SK-N-SH (cell line): ENCODE measurements at regions not wholly inside any gene's neighbourhood (a gene's known extent, or its start where the extent isn't known, plus 50 kb on each side); places are given as distances from the start of the nearest gene placed in this dataset.

Experiments used
- CTCF ChIA-PET: fragments of 300-600, 350-600 bp; formaldehyde crosslinking; extraction: SDS; loops from one replicate; lab custom pipeline; 2021; lab: Yijun Ruan, JAX
- POLR2A ChIA-PET: fragments of 350-600 bp; sonication (Branson Sonifier 250); formaldehyde crosslinking; extraction: SDS; loops from one replicate; lab custom pipeline; 2020; ENCODE audit warnings: antibody characterized with exemption, inconsistent platforms; lab: Yijun Ruan, JAX
- DNase-seq: peaks from one replicate; pipeline ENCODE4 v3.0.0; 2012
- H2AFZ ChIP-seq: fragments of 200-600 bp; sonication (generic); 2 replicates; pipeline ENCODE4 v1.8.1; 2016; ENCODE audit warnings: antibody characterized with exemption, mild to moderate bottlenecking, low read depth
- H3F3A ChIP-seq: fragments of 200-600 bp; sonication (generic); replicated peaks from 2 replicates; pipeline ENCODE3; 2016; ENCODE audit warnings: antibody characterized with exemption, mild to moderate bottlenecking; ENCODE audit not compliant: insufficient read depth
- H3K27ac ChIP-seq, 2 experiments: fragments of 200-500 bp in 1 of 2; fragments of 200-600 bp in 1 of 2; sonication (Bioruptor generic) in 1 of 2; sonication (generic), shearing (Covaris generic) in 1 of 2; 2 replicates each; pipeline versions ENCODE4 v1.5.1 to v1.6.1; 2014 to 2016; ENCODE audit warnings: low read depth in 2 of 2, inconsistent platforms in 1 of 2, low read length in 1 of 2, mild to moderate bottlenecking in 1 of 2, mixed read lengths in 1 of 2
- H3K27me3 ChIP-seq: fragments of 200-600 bp; sonication (generic), shearing (Covaris generic); 2 replicates; pipeline ENCODE4 v1.6.1; 2016; ENCODE audit warnings: mixed run types; ENCODE audit not compliant: insufficient read depth
- H3K36me3 ChIP-seq, 2 experiments: fragments of 200-500 bp in 1 of 2; fragments of 200-600 bp in 1 of 2; sonication (Bioruptor generic) in 1 of 2; sonication (generic) in 1 of 2; replicated peaks in 1 of 2; 2 replicates each; pipeline versions ENCODE3 to v1.5.1; 2014 to 2016; ENCODE audit warnings: low read length in 1 of 2, mild to moderate bottlenecking in 1 of 2; ENCODE audit not compliant: insufficient read depth in 2 of 2, control insufficient read depth in 1 of 2
- H3K4me1 ChIP-seq, 2 experiments: fragments of 200-500 bp in 1 of 2; fragments of 200-600 bp in 1 of 2; sonication (Bioruptor generic) in 1 of 2; sonication (generic), shearing (Covaris generic) in 1 of 2; 2 replicates each; pipeline versions ENCODE4 v1.5.1 to v1.6.1; 2014 to 2016; ENCODE audit warnings: low read depth in 1 of 2, low read length in 1 of 2, mixed run types in 1 of 2; ENCODE audit not compliant: insufficient read depth in 2 of 2, control insufficient read depth in 1 of 2
- H3K4me2 ChIP-seq: fragments of 200-600 bp; sonication (generic), shearing (Covaris generic); 2 replicates; pipeline ENCODE4 v1.6.1; 2017; ENCODE audit warnings: mixed run types
- H3K4me3 ChIP-seq, 2 experiments: fragments of 200-500 bp in 1 of 2; fragments of 200-600 bp in 1 of 2; sonication (Bioruptor generic) in 1 of 2; sonication (generic), shearing (Covaris generic) in 1 of 2; 2 replicates each; pipeline versions ENCODE4 v1.5.1 to v1.8.1; 2014 to 2016; ENCODE audit warnings: low read depth in 2 of 2, inconsistent platforms in 1 of 2, low read length in 1 of 2, mild to moderate bottlenecking in 1 of 2, mixed read lengths in 1 of 2, moderate library complexity in 1 of 2
- H3K79me2 ChIP-seq: fragments of 200-600 bp; sonication (generic); 2 replicates; pipeline ENCODE4 v1.8.1; 2017; ENCODE audit warnings: mild to moderate bottlenecking; ENCODE audit not compliant: insufficient read depth
- H3K9ac ChIP-seq: fragments of 200-600 bp; sonication (generic); 2 replicates; pipeline ENCODE4 v1.6.1; 2017; ENCODE audit warnings: mixed run types
- H3K9me2 ChIP-seq: fragments of 200-600 bp; sonication (generic); 2 replicates; pipeline ENCODE4 v1.6.1; 2017; ENCODE audit warnings: mixed run types
- H3K9me3 ChIP-seq: fragments of 200-600 bp; sonication (generic); 2 replicates; pipeline ENCODE4 v1.6.1; 2017; ENCODE audit warnings: mixed run types, mild to moderate bottlenecking, moderate library complexity
- H4K20me1 ChIP-seq: fragments of 200-600 bp; sonication (generic); 2 replicates; pipeline ENCODE4 v1.6.1; 2017; ENCODE audit warnings: mild to moderate bottlenecking, mixed run types; ENCODE audit not compliant: insufficient read depth
- ELF1 ChIP-seq: IDR thresholded peaks from 2 replicates; pipeline ENCODE4 v1.4.0; 2012
- EZH2phosphoT487 ChIP-seq: fragments of 200-600 bp; sonication (generic); IDR thresholded peaks from 2 replicates; pipeline ENCODE4 v1.6.1; 2017; ENCODE audit warnings: low read depth, mixed run types, mild to moderate bottlenecking, antibody characterized with exemption, moderate library complexity, borderline replicate concordance
- FOSL2 ChIP-seq: IDR thresholded peaks from 2 replicates; pipeline ENCODE4 v1.4.0; 2012; ENCODE audit warnings: low read depth, mild to moderate bottlenecking, moderate library complexity, borderline replicate concordance
- FOXM1 ChIP-seq: IDR thresholded peaks from 2 replicates; pipeline ENCODE4 v1.4.0; 2012; ENCODE audit warnings: low read depth, mild to moderate bottlenecking
- GABPA ChIP-seq: IDR thresholded peaks from 2 replicates; pipeline ENCODE4 v1.4.0; 2012; ENCODE audit warnings: low read depth, mild to moderate bottlenecking
- JUND ChIP-seq: IDR thresholded peaks from 2 replicates; pipeline ENCODE4 v1.4.0; 2012
- MXI1 ChIP-seq: IDR thresholded peaks from 2 replicates; pipeline ENCODE4 v1.6.1; 2012; ENCODE audit warnings: mild to moderate bottlenecking, low read depth, low read length, improper control_type of control experiment
- NRF1 ChIP-seq: IDR thresholded peaks from 2 replicates; pipeline ENCODE4 v1.6.1; 2012; ENCODE audit warnings: low read depth, mild to moderate bottlenecking, low read length
- POLR2AphosphoS5 ChIP-seq: IDR thresholded peaks from 2 replicates; pipeline ENCODE4 v1.6.1; 2012; ENCODE audit warnings: low read depth, low read length
- RAD21 ChIP-seq: IDR thresholded peaks from 2 replicates; pipeline ENCODE4 v1.6.1; 2012; ENCODE audit warnings: mild to moderate bottlenecking, low read length
- RCOR1 ChIP-seq: fragments of 150-350 bp; IDR thresholded peaks from 2 replicates; pipeline ENCODE4 v1.6.1; 2017; ENCODE audit warnings: antibody characterized with exemption, low read length
- SIN3A ChIP-seq: IDR thresholded peaks from 2 replicates; pipeline ENCODE4 v1.6.1; 2012; ENCODE audit warnings: low read depth, mild to moderate bottlenecking, low read length, moderate library complexity, borderline replicate concordance
- SMC3 ChIP-seq: IDR thresholded peaks from 2 replicates; pipeline ENCODE4 v1.6.1; 2012; ENCODE audit warnings: low read depth, low read length, improper control_type of control experiment
- TAF1 ChIP-seq: IDR thresholded peaks from 2 replicates; pipeline ENCODE4 v1.6.1; 2012; ENCODE audit warnings: low read depth, mild to moderate bottlenecking, low read length, moderate library complexity, borderline replicate concordance
- TEAD4 ChIP-seq: IDR thresholded peaks from 2 replicates; pipeline ENCODE4 v1.4.0; 2012; ENCODE audit warnings: mild to moderate bottlenecking, borderline replicate concordance; ENCODE audit not compliant: insufficient read depth
- YY1 ChIP-seq: IDR thresholded peaks from 2 replicates; pipeline ENCODE4 v1.4.0; 2012; ENCODE audit warnings: low read depth, mild to moderate bottlenecking
- WGBS: methylation state at CpG from one replicate; pipeline ENCODE4 v1.1.6; 2017; ENCODE audit warnings: low lambda C conversion rate; 5-methylcytosine and 5-hydroxymethylcytosine counted together
- TF ChIP-seq, protein P1 (sequence below): fragments of 150-350 bp; IDR thresholded peaks from 2 replicates; pipeline ENCODE4 v1.6.1; 2016; ENCODE audit warnings: mild to moderate bottlenecking, low read depth, low read length
- TF ChIP-seq, protein P2 (sequence below): IDR thresholded peaks from 2 replicates; pipeline ENCODE4 v1.4.0; 2012; ENCODE audit warnings: low read depth
- TF ChIP-seq, protein P3 (sequence below): IDR thresholded peaks from 2 replicates; pipeline ENCODE4 v1.4.0; 2012; ENCODE audit warnings: low read depth, borderline replicate concordance
- TF ChIP-seq, protein P4 (sequence below): fragments of 200-600 bp; sonication (generic); IDR thresholded peaks from 2 replicates; pipeline ENCODE4 v1.6.1; 2017; ENCODE audit warnings: antibody characterized with exemption, mild to moderate bottlenecking, moderate library complexity
- TF ChIP-seq, protein P5 (sequence below): IDR thresholded peaks from 2 replicates; pipeline ENCODE4 v1.4.0; 2012; ENCODE audit warnings: low read depth, borderline replicate concordance

DNA sequence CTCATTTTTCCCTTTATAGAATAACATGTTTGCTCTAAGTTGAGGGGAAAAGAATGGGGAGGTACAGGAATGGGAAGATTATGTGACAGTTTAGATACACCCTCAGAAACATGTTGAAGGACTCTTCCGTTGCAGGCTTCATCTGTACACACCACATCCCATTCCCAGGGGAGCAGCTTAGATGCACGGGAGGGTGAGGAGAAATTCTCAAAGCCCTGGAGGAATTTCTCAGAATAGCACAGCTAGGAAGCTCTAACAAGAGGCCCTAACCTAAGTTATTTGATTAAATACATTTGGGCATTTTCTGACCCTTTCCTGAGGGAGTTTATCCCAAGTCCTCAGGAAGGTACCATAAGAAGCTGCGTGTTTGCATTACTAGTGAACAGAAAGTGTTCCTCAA is 660.2 kb upstream of the IGFBP3 start:
- Histone ChIP-seq H3K27me3 (no peaks in the 10 kb centered on the region), H3K36me3 (no peaks in the 10 kb centered on the region), H3K4me3 (no peak overlapping the region), H3K27ac (no peak overlapping the region), H4K20me1 (no peaks in the 10 kb centered on the region), H3F3A (no peaks in the 10 kb centered on the region), H2AFZ (no peak overlapping the region), H3K9me2 (no peaks in the 10 kb centered on the region), H3K79me2 (no peaks in the 10 kb centered on the region), H3K9ac (no peak overlapping the region), H3K4me2 (no peak overlapping the region)
- DNase-seq: no peak
- ChIA-PET CTCF (no interaction called here), POLR2A (no interaction called here)
- WGBS: 60% methylated on average over 3 of the region's 3 CpGs
- TF ChIP-seq, protein P1, sequence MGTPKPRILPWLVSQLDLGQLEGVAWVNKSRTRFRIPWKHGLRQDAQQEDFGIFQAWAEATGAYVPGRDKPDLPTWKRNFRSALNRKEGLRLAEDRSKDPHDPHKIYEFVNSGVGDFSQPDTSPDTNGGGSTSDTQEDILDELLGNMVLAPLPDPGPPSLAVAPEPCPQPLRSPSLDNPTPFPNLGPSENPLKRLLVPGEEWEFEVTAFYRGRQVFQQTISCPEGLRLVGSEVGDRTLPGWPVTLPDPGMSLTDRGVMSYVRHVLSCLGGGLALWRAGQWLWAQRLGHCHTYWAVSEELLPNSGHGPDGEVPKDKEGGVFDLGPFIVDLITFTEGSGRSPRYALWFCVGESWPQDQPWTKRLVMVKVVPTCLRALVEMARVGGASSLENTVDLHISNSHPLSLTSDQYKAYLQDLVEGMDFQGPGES: no peak
- no peak for TF ChIP-seq GABPA
- TF ChIP-seq JUND: no peak
- no peak for TF ChIP-seq FOXM1
- TF ChIP-seq, protein P2, sequence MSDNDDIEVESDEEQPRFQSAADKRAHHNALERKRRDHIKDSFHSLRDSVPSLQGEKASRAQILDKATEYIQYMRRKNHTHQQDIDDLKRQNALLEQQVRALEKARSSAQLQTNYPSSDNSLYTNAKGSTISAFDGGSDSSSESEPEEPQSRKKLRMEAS: no peak
- TF ChIP-seq TEAD4: no peak
- TF ChIP-seq SMC3: no peak
- TF ChIP-seq MXI1: no peak
- TF ChIP-seq, protein P3, sequence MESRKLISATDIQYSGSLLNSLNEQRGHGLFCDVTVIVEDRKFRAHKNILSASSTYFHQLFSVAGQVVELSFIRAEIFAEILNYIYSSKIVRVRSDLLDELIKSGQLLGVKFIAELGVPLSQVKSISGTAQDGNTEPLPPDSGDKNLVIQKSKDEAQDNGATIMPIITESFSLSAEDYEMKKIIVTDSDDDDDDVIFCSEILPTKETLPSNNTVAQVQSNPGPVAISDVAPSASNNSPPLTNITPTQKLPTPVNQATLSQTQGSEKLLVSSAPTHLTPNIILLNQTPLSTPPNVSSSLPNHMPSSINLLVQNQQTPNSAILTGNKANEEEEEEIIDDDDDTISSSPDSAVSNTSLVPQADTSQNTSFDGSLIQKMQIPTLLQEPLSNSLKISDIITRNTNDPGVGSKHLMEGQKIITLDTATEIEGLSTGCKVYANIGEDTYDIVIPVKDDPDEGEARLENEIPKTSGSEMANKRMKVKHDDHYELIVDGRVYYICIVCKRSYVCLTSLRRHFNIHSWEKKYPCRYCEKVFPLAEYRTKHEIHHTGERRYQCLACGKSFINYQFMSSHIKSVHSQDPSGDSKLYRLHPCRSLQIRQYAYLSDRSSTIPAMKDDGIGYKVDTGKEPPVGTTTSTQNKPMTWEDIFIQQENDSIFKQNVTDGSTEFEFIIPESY: no peak
- TF ChIP-seq TAF1: no peak
- TF ChIP-seq RCOR1: no peak
- TF ChIP-seq RAD21: no peak
- no peak for TF ChIP-seq POLR2AphosphoS5
- TF ChIP-seq, all 33 proteins: peak for 0
- no peaks in the 10 kb centered on the region for H3K4me1 ChIP-seq
- H3K9me3 ChIP-seq: no peaks in the 10 kb centered on the region

DNA sequence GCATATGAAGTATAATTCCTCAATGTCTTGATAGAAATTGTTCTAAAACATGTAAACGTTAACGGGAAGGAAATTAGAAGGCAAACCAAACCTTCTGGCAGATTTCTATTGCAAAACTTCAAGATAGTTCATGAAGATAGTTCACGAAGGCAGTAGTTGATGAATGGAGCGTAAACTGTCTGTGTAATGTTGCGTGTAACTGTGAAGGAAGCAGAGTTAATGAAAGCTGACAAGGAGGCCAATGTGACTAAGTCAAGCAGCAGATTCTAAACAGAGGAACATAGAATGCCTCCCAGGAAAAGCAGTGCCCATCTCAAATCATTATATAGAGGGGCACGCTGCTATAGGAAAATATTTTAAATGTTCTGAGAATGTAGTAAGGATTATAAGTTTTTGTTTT is 659.7 kb upstream of the IGFBP3 start:
- Histone ChIP-seq H4K20me1 (no peaks in the 10 kb centered on the region), H3K36me3 (no peaks in the 10 kb centered on the region), H3K9me3 (no peaks in the 10 kb centered on the region), H3K79me2 (no peaks in the 10 kb centered on the region), H3K4me2 (no peak overlapping the region), H3K9me2 (no peaks in the 10 kb centered on the region), H3F3A (no peaks in the 10 kb centered on the region), H3K27me3 (no peaks in the 10 kb centered on the region), H3K27ac (no peak overlapping the region), H3K9ac (no peak overlapping the region), H3K4me1 (no peaks in the 10 kb centered on the region), H3K4me3 (no peak overlapping the region), H2AFZ (no peak overlapping the region)
- DNase-seq: no peak
- POLR2A ChIA-PET: no interaction called here
- CTCF ChIA-PET: interaction anchor here (0.6 kb wide), 1 partner anchor 14 kb away, joined by 3 read pairs; no protein-coding TSS in a partner anchor
- WGBS: 65% methylated on average over 6 of the region's 6 CpGs
- no peak for TF ChIP-seq NRF1
- TF ChIP-seq JUND: no peak
- TF ChIP-seq, protein P4, sequence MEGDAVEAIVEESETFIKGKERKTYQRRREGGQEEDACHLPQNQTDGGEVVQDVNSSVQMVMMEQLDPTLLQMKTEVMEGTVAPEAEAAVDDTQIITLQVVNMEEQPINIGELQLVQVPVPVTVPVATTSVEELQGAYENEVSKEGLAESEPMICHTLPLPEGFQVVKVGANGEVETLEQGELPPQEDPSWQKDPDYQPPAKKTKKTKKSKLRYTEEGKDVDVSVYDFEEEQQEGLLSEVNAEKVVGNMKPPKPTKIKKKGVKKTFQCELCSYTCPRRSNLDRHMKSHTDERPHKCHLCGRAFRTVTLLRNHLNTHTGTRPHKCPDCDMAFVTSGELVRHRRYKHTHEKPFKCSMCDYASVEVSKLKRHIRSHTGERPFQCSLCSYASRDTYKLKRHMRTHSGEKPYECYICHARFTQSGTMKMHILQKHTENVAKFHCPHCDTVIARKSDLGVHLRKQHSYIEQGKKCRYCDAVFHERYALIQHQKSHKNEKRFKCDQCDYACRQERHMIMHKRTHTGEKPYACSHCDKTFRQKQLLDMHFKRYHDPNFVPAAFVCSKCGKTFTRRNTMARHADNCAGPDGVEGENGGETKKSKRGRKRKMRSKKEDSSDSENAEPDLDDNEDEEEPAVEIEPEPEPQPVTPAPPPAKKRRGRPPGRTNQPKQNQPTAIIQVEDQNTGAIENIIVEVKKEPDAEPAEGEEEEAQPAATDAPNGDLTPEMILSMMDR: no peak
- no peak for TF ChIP-seq FOXM1
- TF ChIP-seq, protein P2: no peak
- no peak for TF ChIP-seq EZH2phosphoT487
- TF ChIP-seq MXI1: no peak
- no peak for TF ChIP-seq YY1
- no peak for TF ChIP-seq ELF1
- no peak for TF ChIP-seq FOSL2
- TF ChIP-seq GABPA: no peak
- TF ChIP-seq, protein P5, sequence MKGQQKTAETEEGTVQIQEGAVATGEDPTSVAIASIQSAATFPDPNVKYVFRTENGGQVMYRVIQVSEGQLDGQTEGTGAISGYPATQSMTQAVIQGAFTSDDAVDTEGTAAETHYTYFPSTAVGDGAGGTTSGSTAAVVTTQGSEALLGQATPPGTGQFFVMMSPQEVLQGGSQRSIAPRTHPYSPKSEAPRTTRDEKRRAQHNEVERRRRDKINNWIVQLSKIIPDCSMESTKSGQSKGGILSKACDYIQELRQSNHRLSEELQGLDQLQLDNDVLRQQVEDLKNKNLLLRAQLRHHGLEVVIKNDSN: no peak
- TF ChIP-seq SIN3A: no peak
